KBM-7 (cell line): ENCODE measurements at regions not wholly inside any gene's neighbourhood (a gene's known extent, or its start where the extent isn't known, plus 50 kb on each side); places are given as distances from the start of the nearest gene placed in this dataset.

Source experiments
- DNase-seq: peaks from one replicate; pipeline ENCODE4 v3.0.0-alpha.2; 2015
- in situ Hi-C: fragments of 300-500 bp; cut with MboI; formaldehyde crosslinking; loops from 2 replicates; pipeline ENCODE4 v1.14.3; 2020; ENCODE audit warnings: low sequenced_read_pairs, low pct_unique_long_range_greater_than_20kb, mixed read lengths

DNA sequence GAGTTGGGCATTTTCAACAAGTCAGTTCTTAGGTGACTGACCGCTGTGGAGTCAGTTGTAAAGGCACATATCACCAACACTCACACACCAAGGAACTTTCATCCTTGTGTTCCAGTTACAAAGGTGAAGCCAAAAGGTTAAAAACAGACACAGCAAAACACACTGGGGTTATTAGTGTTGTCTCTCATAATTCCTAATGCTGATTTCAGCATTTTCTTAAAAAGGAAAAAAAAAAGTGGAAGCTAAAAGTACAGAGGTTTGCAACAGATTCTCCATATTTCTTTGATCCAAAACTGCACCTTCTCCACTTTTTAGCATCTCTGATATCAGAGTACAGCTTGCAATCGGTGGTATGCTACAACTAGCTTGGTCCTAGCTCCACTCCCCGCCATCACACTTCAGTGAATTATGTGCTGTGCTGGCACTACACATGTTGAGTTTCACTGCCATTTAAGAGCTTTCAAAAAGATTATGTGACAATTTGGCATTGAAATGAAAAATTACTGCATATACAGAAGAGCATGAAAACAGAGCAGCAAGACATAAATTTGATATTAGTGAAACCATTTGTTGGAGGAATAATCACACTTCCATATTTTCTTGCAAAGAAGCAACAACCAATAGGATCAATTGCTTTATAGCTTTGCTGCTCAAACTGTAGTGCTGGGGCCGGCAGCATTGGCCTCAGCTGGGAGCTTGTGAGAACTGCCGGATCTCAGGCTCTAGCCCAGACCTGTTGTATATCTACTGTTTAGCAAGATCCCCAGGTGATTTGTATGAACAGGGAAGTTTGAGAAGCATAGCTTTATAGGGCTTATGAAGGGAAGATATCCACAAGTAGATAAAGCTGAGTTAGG is 62.3 kb upstream of the DAPL1 start:
- no peak for DNase-seq
- in situ Hi-C loops, result loop anchor here (25.0 kb wide), 1 partner anchor 696 kb away; no protein-coding TSS in a partner anchor

GRCh38 chr2:158733430-158733755 is 61.7 kb upstream of the DAPL1 start:
- DNase-seq, result no peak
- in situ Hi-C loops, result loop anchor here (25.0 kb wide), 1 partner anchor 696 kb away; no protein-coding TSS in a partner anchor

- in situ Hi-C loops, result loop anchor here (25.0 kb wide), 1 partner anchor 697 kb away; no protein-coding TSS in a partner anchor
- DNase-seq, result no peak
Observed at GRCh38 chr2:158734442-158734841, 60.7 kb upstream of the DAPL1 start.

GRCh38 chr2:158735822-158736580 is 59.1 kb upstream of the DAPL1 start:
- in situ Hi-C loops, result loop anchor here (25.0 kb wide), 1 partner anchor 699 kb away; no protein-coding TSS in a partner anchor
- DNase-seq, result no peak

DNA sequence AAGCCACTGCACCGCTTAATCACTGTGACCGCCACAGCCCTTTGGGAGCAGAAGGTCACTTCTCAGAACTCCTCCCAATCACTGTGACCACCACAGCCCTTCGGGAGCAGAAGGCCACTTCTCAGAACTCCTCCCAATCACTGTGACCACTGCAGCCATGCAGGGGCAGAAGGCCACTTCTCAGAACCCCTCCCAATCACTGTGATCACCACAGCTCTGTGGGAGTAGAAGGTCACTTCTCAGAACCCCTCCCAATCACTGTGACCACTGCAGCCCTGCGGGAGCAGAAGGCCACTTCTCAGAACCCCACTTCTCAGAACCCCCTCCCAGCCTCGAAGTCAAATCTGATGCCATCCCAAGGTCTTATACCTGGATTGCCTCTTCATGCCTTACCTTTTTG is 56.8 kb upstream of the DAPL1 start:
- no peak for DNase-seq
- in situ Hi-C loops, result loop anchor here (25.0 kb wide), 1 partner anchor 701 kb away; no protein-coding TSS in a partner anchor

GRCh38 chr2:158740127-158740526 is 55.0 kb upstream of the DAPL1 start:
- in situ Hi-C loops, result loop anchor here (25.0 kb wide), 1 partner anchor 703 kb away; no protein-coding TSS in a partner anchor
- no peak for DNase-seq

GRCh38 chr2:158740621-158741020 is 54.5 kb upstream of the DAPL1 start:
- in situ Hi-C loops, result loop anchor here (25.0 kb wide), 1 partner anchor 703 kb away; no protein-coding TSS in a partner anchor
- no peak for DNase-seq

DNA sequence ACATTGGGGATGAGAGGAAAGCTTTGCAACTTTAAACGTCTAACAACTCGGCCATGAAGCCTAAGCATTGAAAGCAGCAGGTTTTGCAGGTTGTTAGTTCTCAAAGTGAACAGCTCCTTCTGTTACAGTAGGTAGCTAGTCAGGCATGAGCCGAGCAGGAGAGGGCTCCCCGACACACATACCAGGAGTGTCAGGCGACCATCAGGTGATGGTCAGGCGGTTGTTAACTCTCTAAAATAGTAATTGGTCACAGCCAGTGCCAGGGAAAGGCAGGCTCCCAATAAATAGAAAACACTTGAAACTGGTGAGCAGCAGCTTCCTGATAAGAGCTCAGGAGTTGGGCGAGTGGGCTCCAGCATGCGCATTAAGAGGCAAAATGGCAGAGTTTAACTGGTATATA is 53.5 kb upstream of the DAPL1 start:
- no peak for DNase-seq
- in situ Hi-C loops, result loop anchor here (25.0 kb wide), 1 partner anchor 704 kb away; no protein-coding TSS in a partner anchor

- in situ Hi-C loops, result loop anchor here (25.0 kb wide), 1 partner anchor 705 kb away; no protein-coding TSS in a partner anchor
- DNase-seq, result no peak
Observed at GRCh38 chr2:158742536-158742935, 52.6 kb upstream of the DAPL1 start.

GRCh38 chr2:158743466-158743865 is 51.7 kb upstream of the DAPL1 start:
- in situ Hi-C loops, result loop anchor here (25.0 kb wide), 1 partner anchor 706 kb away; no protein-coding TSS in a partner anchor
- DNase-seq, result no peak

GRCh38 chr2:158743879-158744278 is 51.2 kb upstream of the DAPL1 start:
- in situ Hi-C loops, result loop anchor here (25.0 kb wide), 1 partner anchor 707 kb away; no protein-coding TSS in a partner anchor
- peak; percentile 8 for DNase-seq

DNA sequence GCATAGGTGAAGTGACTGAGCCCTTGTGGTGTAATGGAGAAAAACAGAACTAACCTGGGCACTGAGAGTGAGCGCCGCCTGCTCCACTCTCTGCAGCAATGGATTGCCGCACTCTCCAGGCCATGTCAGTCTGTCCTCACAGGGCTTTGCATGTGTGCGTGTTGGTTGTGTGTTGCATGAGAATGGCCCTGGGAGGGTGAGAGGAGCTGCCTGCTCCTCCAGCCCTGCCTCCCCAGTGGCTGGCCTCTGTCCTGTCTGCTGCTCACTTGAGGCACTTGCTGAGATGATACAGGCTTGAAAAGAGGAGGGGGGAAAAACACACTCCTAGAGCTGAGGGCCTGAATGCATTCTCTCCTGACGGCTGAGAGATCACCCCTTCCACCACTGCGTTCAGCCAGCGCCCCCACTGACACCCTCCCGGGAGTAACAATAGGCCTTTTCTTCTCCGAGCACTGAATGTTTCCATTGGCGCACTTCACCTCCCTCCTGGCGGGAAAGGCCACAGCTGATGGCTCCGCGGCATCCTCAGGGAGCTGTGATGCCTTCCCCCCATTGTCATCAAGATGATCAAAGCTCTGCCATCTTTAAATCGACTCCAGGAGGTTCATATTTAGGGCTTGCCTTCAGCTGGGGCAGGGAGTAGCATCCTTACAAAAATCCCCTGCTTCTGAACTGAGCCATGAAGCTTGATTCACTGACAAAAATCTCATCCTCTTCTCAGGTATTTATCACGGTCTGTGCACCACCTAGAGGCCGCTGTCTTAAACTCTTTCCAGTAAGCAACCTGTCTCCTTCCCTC is 49.9 kb upstream of the DAPL1 start:
- in situ Hi-C loops, result loop anchor here (25.0 kb wide), 1 partner anchor 708 kb away; no protein-coding TSS in a partner anchor
- peak; percentile 56 for DNase-seq
